CD4-positive, CD25-positive, alpha-beta regulatory T cell (primary cell): ENCODE measurements at regions not wholly inside any gene's neighbourhood (a gene's known extent, or its start where the extent isn't known, plus 50 kb on each side); places are given as distances from the start of the nearest gene placed in this dataset.
A peak's percentile ranks its signal among the peaks of the same experiment; 100 is the strongest.

ENCODE experiments used
- ATAC-seq, 2 donors: fragments of 150-1000 bp; cut with Tn5 transposase; one replicate each; pipeline ENCODE4 v1.10.0; 2021; ENCODE audit warnings: low read depth in 2 of 2, moderate number of reproducible peaks in 2 of 2, moderate library complexity in 1 of 2
- DNase-seq, 3 donors: peaks; one replicate each; pipeline versions ENCODE4 v3.0.0 to v3.0.0-alpha.2; 2012 to 2022; ENCODE audit warnings: mixed read lengths in 1 of 3
- H3K27ac ChIP-seq: one replicate; pipeline ENCODE4 v1.7.0; 2013; ENCODE audit warnings: mild to moderate bottlenecking, low read length; ENCODE audit not compliant: insufficient read depth, poor library complexity, severe bottlenecking
- H3K27me3 ChIP-seq: one replicate; pipeline ENCODE4 v1.7.0; 2013; ENCODE audit warnings: low read length; ENCODE audit not compliant: control insufficient read depth, insufficient read depth
- H3K36me3 ChIP-seq: one replicate; pipeline ENCODE4 v1.7.0; 2013; ENCODE audit warnings: mild to moderate bottlenecking, low read length, moderate library complexity; ENCODE audit not compliant: control insufficient read depth, insufficient read depth
- H3K4me1 ChIP-seq: 2 replicates; pipeline ENCODE4 v1.7.0; 2013; ENCODE audit warnings: mild to moderate bottlenecking, low read length; ENCODE audit not compliant: insufficient read depth, control insufficient read depth, poor library complexity, severe bottlenecking
- H3K4me3 ChIP-seq: one replicate; pipeline ENCODE4 v1.7.0; 2013; ENCODE audit warnings: low read depth, mild to moderate bottlenecking, low read length, moderate library complexity
- H3K9me3 ChIP-seq, 2 experiments: 1 replicate in 1 of 2; 2 replicates in 1 of 2; pipeline ENCODE4 v1.7.0; 2013; ENCODE audit warnings: low read length in 2 of 2, mild to moderate bottlenecking in 1 of 2, moderate library complexity in 1 of 2; ENCODE audit not compliant: control insufficient read depth in 2 of 2
- H3K27ac Mint-ChIP-seq, 3 donors: one replicate each; pipeline ENCODE4 v1.8.0; 2020 to 2022; ENCODE audit warnings: mild to moderate bottlenecking in 3 of 3, mixed read lengths in 3 of 3, moderate library complexity in 2 of 3
- H3K27me3 Mint-ChIP-seq: one replicate; pipeline ENCODE4 v1.8.0; 2022; ENCODE audit warnings: mild to moderate bottlenecking, mixed read lengths
- H3K36me3 Mint-ChIP-seq: one replicate; pipeline ENCODE4 v1.8.0; 2020; ENCODE audit warnings: mixed read lengths
- H3K4me1 Mint-ChIP-seq, 4 donors: one replicate each; pipeline ENCODE4 v1.8.0; 2020 to 2022; ENCODE audit warnings: mixed read lengths in 4 of 4, mild to moderate bottlenecking in 1 of 4
- H3K4me3 Mint-ChIP-seq, 4 donors: one replicate each; pipeline ENCODE4 v1.8.0; 2020 to 2022; ENCODE audit warnings: mild to moderate bottlenecking in 4 of 4, mixed read lengths in 4 of 4, moderate library complexity in 3 of 4
- H3K9me3 Mint-ChIP-seq, 7 donors: one replicate each; pipeline ENCODE4 v1.8.0; 2020 to 2022; ENCODE audit warnings: mixed read lengths in 7 of 7, mild to moderate bottlenecking in 3 of 7, moderate library complexity in 2 of 7

DNA sequence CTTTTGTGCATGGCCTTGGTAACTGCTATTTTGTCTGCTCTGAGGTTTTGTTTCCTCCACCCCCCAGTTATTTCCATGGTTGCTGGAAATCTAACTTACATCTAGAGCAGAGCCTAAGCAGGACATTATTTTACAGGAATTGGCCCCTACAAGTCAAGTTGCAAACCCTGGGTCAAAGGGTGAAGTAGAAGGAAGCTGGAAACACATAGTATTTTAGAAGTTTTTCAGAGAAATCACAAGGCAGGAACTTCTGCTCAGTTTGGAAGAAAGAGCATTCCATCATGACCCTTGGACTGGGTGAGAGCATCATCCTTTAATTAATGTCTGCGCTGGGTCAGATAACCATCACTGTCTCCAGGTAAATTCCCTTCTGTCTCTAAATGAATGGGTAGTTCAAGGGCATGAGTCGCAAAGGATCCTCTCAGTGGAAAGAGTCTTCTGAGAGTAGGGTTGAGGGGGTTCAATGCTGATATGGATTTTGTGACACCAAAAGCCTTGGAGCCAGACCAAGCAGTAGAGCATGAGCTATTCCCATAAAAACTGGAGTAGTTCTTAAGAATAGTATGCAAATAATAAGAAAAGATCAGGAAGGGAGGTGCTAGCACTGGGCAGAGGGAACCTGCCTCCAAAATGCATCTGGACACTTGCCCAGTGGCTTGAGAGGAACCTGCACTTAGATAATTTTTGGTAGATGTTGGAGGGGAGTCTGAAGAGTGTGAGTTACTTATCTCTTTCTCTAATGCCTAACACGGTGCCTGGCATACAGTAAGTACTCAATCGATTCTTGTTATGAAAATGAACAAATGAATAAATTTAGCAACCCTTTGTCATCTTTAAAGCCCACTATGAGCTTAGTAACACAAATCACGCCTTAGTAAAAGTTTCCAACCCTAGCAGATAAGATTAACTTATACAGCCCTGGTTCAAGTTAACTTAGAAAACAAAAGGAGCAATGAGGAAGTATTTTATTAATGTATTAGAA is 160.6 kb upstream of the ADO start:
- no peaks in the 10 kb centered on the region for H3K9me3 ChIP-seq
- no peak overlapping the region for H3K27ac ChIP-seq
- Mint-ChIP-seq H3K36me3 (no peaks in the 10 kb centered on the region), H3K4me3 (no peak overlapping the region), H3K4me1 (peaks cover 6 to 12% (median 10%) of the 10 kb centered on the region in 4 donors), H3K27me3 (no peaks in the 10 kb centered on the region), H3K27ac (no peak overlapping the region), H3K9me3 (no peaks in the 10 kb centered on the region)
- DNase-seq (no peak), ATAC-seq (no peak)
- no peak overlapping the region for H3K4me3 ChIP-seq
- H3K4me1 ChIP-seq: peaks cover 6% of the 10 kb centered on the region
- H3K27me3 ChIP-seq: no peaks in the 10 kb centered on the region
- H3K36me3 ChIP-seq: no peaks in the 10 kb centered on the region

DNA sequence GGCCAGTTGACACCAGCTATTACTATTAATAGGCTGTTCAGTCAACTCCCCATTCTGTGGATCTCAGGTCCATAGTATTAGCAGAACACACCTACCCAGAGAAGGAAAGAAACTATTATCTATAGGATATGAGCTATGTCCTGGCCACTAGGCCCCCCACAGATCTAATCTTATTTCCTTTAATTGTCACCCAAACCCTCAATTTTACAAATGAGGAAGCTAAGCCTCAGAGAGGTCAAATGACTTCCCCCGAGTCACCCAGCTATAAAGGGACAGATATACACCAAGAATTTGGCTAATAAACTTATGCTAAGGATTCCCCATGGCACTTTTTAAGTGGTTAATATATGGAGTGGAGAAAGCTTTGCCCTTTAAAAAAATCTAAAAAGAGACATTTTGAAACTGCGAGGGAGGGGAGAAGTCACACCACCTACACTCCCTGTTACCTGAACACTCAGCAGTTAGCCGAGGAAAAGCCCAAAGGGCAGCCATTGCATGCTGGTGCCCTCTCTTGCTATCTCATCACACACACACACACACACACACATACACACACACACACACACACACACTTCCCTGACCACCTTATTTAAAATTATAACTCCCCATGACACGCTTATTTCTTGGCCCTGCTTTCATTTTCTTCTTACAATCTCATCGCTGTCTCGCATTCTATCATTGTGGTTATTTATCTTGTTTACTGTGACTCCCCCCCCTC is 157.0 kb upstream of the ADO start:
- no peaks in the 10 kb centered on the region for H3K9me3 ChIP-seq
- Mint-ChIP-seq H3K4me1 (peaks cover 6 to 12% (median 10%) of the 10 kb centered on the region in 4 donors), H3K27ac (peak overlapping the region in 1 of 3 donors; percentile 6), H3K36me3 (no peaks in the 10 kb centered on the region), H3K27me3 (no peaks in the 10 kb centered on the region), H3K4me3 (peak overlapping the region in 1 of 4 donors; percentile 38), H3K9me3 (no peaks in the 10 kb centered on the region)
- no peak overlapping the region for H3K27ac ChIP-seq
- DNase-seq (no peak), ATAC-seq (no peak)
- H3K27me3 ChIP-seq: no peaks in the 10 kb centered on the region
- peaks cover 6% of the 10 kb centered on the region for H3K4me1 ChIP-seq
- no peaks in the 10 kb centered on the region for H3K36me3 ChIP-seq
- H3K4me3 ChIP-seq: no peak overlapping the region

- Mint-ChIP-seq H3K4me1 (peaks cover 6 to 12% (median 10%) of the 10 kb centered on the region in 4 donors), H3K9me3 (no peaks in the 10 kb centered on the region), H3K27ac (no peak overlapping the region), H3K4me3 (no peak overlapping the region), H3K36me3 (no peaks in the 10 kb centered on the region), H3K27me3 (no peaks in the 10 kb centered on the region)
- Histone ChIP-seq H3K27me3 (no peaks in the 10 kb centered on the region), H3K4me1 (peaks cover 6% of the 10 kb centered on the region), H3K36me3 (no peaks in the 10 kb centered on the region), H3K27ac (no peak overlapping the region), H3K4me3 (no peak overlapping the region), H3K9me3 (no peaks in the 10 kb centered on the region)
- DNase-seq: no peak
- ATAC-seq: no peak
Measured at GRCh38 chr10:62648921-62649320, 155.6 kb upstream of the ADO start.

GRCh38 chr10:62650411-62650810 is 154.1 kb upstream of the ADO start:
- ATAC-seq: no peak
- no peak overlapping the region for H3K27ac ChIP-seq
- peaks cover 6% of the 10 kb centered on the region for H3K4me1 ChIP-seq
- H3K36me3 ChIP-seq: no peaks in the 10 kb centered on the region
- H3K27me3 ChIP-seq: no peaks in the 10 kb centered on the region
- Mint-ChIP-seq H3K9me3 (no peaks in the 10 kb centered on the region), H3K36me3 (no peaks in the 10 kb centered on the region), H3K27me3 (no peaks in the 10 kb centered on the region), H3K27ac (no peak overlapping the region), H3K4me3 (no peak overlapping the region), H3K4me1 (peaks cover 6 to 14% (median 12%) of the 10 kb centered on the region in 4 donors)
- no peak for DNase-seq
- H3K4me3 ChIP-seq: no peak overlapping the region
- no peaks in the 10 kb centered on the region for H3K9me3 ChIP-seq

DNA sequence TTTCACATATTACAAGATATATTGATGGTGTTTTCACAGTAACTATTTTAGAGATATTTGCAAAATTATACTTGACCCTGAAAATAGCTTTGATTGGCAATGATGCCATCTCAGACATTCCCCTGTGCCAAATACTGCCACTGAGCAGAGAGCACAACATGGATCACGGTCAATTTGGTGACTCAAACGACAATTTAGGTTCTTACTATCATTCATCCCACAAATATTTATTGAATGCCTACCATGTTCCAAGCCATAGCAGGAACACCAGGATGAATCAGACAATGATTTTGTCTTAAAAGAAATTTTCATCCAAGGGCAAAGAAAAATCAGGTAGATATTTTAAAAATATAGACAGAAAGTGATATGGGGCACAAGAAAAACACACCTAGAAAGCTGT is 153.2 kb upstream of the ADO start:
- Mint-ChIP-seq H3K36me3 (no peaks in the 10 kb centered on the region), H3K9me3 (no peaks in the 10 kb centered on the region), H3K4me3 (no peak overlapping the region), H3K27ac (no peak overlapping the region), H3K27me3 (no peaks in the 10 kb centered on the region), H3K4me1 (peaks cover 9 to 17% (median 12%) of the 10 kb centered on the region in 4 donors)
- Histone ChIP-seq H3K9me3 (no peaks in the 10 kb centered on the region), H3K4me3 (no peak overlapping the region), H3K36me3 (no peaks in the 10 kb centered on the region), H3K4me1 (peaks cover 6% of the 10 kb centered on the region), H3K27me3 (no peaks in the 10 kb centered on the region), H3K27ac (no peak overlapping the region)
- DNase-seq: no peak
- no peak for ATAC-seq

GRCh38 chr10:62652114-62652513 is 152.4 kb upstream of the ADO start:
- no peak overlapping the region for H3K4me3 ChIP-seq
- H3K27ac Mint-ChIP-seq: no peak overlapping the region
- no peaks in the 10 kb centered on the region for H3K27me3 ChIP-seq
- H3K4me1 Mint-ChIP-seq: peaks cover 9 to 15% (median 11%) of the 10 kb centered on the region in 4 donors
- H3K9me3 Mint-ChIP-seq: no peaks in the 10 kb centered on the region
- no peak for DNase-seq
- peaks cover 6% of the 10 kb centered on the region for H3K4me1 ChIP-seq
- H3K36me3 ChIP-seq: no peaks in the 10 kb centered on the region
- no peak overlapping the region for H3K27ac ChIP-seq
- H3K9me3 ChIP-seq: no peaks in the 10 kb centered on the region
- no peaks in the 10 kb centered on the region for H3K36me3 Mint-ChIP-seq
- H3K4me3 Mint-ChIP-seq: no peak overlapping the region
- ATAC-seq: no peak
- H3K27me3 Mint-ChIP-seq: no peaks in the 10 kb centered on the region

DNA sequence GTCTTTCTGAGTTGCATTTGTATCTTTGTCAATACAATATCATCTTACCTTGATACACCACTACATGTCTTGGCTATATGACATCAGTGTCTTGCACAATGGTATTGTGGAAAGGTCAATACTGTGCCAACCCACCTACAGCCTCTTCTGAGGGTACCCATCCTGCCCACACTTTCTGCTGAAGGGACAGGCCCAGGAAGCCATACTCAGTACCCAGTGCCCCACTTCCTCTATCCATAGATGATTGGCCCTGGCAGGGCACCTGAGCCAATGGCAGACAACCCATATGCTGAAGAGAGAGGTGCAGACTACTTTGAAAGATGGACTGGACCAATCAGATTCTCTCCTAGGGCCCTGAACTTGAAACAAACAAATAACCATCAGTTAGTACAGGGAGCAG is 152.0 kb upstream of the ADO start:
- Histone ChIP-seq H3K27me3 (no peaks in the 10 kb centered on the region), H3K4me1 (peaks cover 1% of the 10 kb centered on the region), H3K36me3 (no peaks in the 10 kb centered on the region), H3K9me3 (no peaks in the 10 kb centered on the region), H3K4me3 (no peak overlapping the region), H3K27ac (no peak overlapping the region)
- Mint-ChIP-seq H3K4me3 (no peak overlapping the region), H3K36me3 (no peaks in the 10 kb centered on the region), H3K4me1 (peaks cover 5 to 10% (median 8%) of the 10 kb centered on the region in 4 donors), H3K9me3 (no peaks in the 10 kb centered on the region), H3K27ac (no peak overlapping the region), H3K27me3 (no peaks in the 10 kb centered on the region)
- DNase-seq (no peak), ATAC-seq (peak in 1 of 2 donors; percentile 39)
